Activated CD8-positive, alpha-beta memory T cell treated with anti-CD3 and anti-CD28 coated beads for 24 hours (primary cell): ENCODE measurements at regions not wholly inside any gene's neighbourhood (a gene's known extent, or its start where the extent isn't known, plus 50 kb on each side); places are given as distances from the start of the nearest gene placed in this dataset.
"Not testable (repeated sequence)": the region's sequence is repeated elsewhere in the genome, so short reads cannot be mapped to it uniquely, and the experiment has no call there.

Source experiments
- DNase-seq: peaks from one replicate; pipeline ENCODE4 v3.0.0-alpha.2; 2020

DNA sequence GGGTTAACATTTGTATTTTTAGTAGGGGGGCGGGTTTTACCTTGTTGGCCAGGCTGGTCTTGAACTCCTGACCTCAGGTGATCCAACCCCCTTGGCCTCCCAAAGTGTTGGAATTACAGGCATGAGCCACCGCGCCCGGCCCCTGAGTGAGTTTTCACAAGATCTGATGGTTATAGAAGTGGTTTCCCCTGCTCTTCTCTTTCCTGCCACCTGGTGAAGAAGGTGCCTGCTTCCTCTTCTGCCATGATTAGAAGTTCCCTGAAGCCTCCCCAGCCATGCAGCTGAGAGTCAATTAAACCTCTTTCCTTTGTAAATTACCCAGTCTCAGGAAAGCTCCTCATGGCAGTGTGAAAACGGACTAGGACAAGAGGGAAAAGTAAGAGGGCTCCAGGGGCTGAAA is 259.1 kb upstream of the PLET1 start:
- no peak for DNase-seq

DNA sequence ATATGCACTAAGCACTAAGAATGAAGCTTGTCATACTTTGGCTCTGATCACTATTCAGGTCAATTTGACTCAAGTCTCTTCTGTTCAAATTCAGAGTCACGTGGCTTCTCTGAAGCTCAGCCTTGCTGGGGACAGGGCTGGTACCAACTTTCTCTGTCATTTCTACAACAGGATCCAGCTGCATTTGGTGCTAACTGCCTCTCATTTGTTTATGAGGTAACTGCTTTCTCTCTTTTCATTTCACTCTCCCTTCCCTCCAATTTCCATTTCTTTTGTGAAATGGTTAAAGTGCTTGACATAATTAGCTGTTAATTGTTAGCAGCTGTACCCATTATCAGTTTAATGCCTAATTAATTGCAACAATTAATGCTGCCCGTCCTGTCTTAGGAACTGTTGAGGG is 259.7 kb upstream of the PLET1 start:
- DNase-seq: no peak

DNA sequence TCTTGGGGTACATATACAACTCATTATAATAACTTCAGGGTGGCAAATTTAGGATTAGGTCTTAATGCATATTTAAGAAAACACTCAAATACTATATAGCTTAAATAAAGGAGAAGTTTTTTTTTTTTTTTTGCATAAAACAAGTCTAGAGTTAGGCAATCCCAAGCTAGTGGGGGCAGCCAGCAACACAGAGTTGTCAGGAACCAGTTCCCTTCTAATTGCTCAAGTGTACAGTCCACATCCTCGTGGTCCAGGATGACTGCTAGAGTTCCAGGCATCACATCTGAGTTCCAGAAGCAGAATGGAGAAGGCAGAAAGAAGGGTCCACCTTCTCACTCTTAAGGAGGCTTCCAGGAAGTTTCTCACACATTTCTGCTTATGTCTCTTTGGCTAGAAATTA is 261.9 kb upstream of the PLET1 start:
- DNase-seq: no peak

DNA sequence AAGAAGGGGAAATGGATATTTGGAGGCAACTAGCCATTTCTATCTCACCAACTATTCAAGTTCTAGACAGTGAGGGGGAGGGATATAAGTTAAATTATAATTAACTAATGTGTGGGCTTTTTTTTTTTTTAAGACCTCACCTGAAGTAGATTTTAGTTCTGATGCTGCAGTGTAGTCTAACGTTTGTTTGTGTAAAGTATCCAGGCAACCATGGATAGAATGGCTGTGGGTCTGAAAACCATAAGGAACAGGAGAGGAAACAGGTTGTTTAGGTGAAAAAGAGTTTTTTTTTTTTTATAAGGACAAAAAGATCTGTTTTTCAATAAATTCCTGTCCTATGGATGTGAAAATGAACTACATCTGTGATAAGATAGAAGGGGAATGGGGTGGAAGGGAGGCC is 262.4 kb upstream of the PLET1 start:
- DNase-seq: no peak

DNA sequence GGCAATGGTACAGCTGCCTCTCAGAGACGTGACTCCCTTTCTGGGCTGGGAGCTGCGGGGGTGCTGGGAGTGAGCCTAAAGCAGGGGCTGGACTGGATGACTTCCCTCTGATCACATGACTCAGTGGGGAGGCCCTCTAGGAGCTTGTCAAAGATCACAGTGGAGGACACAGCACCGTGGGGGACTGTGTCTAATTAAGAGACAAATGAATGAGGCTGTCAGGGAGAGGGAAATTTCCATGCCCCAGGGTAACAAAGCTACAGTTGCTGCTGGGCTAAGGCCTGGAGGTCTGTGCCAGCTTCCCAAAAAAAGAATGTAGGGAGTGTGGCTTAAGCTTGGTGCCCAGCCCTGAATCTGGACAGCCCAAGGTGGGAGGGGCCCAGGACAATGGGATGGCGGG is 262.8 kb upstream of the PLET1 start:
- DNase-seq: no peak

DNA sequence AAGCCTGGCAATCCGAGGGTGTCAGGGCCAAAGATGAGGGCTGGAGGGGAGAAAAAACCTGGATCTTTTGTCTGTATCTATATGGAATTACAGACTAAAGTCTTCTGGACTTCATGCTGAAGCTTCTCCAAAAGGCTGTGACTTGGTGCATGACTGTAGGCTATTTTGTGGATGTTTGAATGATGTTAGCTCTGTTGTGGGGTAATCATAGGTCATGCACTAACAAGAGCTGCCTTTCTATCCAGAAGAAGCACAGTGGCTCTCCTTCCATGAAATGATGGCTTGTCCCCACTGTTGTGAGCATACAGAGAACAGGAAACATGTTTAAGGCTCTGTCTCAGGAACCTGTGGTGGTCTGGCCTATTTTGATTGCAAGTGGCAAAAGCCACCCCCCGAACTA is 263.3 kb upstream of the PLET1 start:
- DNase-seq: no peak

DNA sequence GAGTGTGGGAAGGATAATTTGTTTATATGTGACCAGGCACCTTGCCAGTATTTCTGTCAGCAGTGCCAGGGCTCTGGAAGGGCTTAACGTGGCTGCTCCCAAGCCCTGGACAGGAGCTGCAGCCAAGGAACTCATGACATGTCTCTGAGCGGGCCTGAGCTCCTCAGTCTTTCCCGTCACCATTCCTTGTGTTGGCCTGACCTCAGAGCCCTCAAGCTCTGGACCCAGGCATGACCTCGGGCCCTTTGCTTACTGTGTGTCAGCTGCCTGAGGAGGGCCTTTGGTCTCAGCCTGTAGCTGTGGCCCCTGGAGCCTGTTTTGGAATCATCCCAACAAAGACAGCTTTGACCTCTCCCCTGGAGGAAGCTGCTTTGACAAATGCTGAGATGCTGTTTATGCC is 264.1 kb upstream of the PLET1 start:
- DNase-seq: no peak

DNA sequence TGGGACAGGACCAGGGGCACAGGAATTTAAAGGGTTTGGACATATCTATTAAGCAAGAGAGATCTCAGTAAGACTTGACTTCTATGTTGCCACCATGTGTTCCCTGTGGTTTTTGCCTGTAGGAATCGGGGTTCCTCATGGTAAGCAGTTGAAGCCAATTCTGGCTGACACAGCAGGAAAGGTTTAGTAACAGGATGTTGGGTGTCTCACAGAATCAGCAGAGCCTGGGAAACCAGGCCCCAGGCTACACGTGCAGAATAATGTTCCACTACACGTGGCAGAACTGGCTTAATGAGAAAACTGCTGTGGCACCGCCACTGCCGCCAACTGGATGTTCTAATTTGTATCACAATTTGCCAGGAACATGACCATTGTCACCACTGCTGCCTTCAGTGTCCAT is 264.6 kb upstream of the PLET1 start:
- DNase-seq: no peak

DNA sequence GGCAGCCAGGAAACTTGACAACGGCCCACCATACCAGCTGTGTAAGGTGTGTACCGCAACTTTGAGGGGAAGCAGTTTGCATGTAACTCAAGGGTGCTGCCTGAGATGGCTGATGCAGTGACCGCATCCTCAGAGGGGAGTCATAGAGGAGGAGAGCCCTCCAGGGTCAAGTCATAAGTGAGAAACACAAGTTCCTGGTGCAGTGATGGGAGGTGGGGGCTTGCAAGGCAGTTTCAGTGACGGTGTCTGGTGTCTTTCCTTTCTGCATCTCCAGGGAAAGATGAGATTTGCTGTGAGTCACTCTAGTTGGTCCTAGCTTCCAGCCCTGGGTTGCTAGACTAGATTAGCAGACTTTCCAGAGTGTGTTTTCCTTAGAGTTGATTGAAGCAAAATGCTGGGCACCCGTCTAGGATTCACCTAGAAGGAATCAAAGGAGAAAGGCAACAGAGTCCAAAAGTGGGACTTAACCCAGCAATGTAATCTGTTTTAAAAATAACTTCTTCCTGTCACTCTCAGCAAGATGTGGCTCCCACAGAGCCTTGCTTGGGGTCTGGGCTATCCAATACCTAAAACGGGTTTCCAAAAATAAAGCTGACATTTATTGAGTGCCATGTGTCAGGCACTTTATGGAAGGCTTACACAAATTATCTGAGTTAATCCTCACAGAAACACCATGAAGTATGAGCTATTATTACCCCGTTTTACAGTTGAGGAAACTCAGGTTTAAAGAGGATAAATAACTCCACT is 265.4 kb upstream of the PLET1 start:
- DNase-seq: no peak

DNA sequence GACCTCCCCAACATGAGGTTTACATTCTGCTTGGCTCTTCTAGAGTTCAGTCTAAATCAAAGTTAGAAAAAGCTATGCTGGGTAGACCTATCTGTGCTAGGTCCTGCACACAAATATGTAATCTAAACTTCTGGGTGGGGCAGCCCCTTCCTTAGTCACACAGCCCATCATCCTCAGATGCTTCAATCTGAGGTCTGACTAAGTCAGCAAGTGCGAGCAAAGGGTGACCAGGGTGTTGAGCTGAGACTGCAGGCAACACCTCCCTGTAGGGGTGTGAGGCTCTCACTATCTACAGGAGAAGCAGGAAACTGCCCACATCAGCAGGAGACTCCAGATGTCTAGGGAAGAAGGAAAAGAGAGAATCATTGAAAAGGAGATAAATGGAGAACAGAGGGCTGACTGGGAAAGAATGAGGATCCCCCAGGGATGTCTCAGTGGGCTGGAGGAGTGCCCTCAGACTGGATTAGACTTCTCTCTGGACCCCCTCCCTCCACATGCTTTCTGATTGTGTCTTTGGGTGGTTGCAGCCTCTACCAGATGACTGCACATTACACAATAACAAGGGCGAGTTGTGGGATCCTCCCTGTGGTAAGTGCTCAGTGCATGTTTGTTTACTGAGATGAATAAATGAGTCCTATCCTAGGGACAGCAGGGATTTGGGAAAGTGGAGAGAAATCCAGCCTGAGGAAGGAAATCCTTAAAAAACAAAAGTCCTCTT is 266.2 kb upstream of the PLET1 start:
- no peak for DNase-seq

DNA sequence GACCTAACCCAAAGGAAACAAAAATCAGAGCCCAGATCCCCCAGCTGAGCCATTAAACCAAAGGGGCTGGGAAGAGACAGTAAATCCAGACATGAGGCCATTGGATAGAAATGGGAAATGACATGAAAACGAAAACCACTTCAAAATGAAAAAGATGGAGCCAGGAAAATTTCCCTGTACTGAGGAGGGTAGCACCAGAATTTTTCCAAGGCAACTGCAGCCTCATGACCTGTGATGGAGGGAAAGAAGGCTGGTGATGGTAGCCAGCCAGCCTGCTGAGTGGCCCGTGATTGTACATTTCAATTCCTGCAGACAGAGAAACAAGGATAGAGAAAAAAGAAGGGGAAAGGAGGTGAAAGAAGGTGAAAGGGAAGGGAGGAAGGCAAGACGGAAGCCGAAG is 268.4 kb upstream of the PLET1 start:
- no peak for DNase-seq

DNA sequence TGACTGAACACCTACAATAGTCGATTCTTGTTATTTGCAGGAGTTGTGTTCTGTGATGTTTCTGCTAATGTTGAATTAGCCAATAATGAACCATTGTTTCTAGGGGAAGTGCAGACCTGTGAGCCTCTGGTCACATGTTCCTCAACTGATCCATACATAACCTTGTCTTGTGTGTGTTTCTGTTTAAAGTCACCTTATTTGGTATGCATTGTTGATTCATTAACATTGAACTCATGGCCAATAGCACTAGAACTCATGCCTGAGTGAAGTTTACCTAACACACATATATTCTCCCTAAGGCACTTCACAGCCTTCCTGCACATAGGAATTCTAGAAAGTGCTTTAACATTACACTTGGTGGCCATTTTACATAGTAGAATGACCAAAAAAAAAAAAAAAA is 271.8 kb upstream of the PLET1 start:
- no peak for DNase-seq

DNA sequence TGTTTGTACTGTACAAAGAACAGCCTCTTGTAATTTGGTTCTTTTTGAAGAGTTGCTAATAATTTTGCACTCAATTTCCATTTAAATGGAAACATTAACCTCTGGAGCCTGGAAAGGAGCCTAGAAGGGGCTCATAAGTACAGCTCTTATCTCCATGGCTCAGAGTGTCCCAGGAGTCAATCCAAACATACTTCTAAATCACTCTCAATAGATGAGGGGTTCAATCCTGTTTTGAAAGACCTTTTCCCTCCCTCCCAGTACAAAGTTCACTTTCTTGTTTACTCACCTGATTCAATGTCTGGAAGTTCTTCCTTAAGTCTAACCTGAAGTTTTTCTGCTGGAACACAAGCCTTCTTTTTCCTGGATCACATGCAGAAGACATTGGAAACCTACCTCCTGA is 273.0 kb upstream of the PLET1 start:
- no peak for DNase-seq

DNA sequence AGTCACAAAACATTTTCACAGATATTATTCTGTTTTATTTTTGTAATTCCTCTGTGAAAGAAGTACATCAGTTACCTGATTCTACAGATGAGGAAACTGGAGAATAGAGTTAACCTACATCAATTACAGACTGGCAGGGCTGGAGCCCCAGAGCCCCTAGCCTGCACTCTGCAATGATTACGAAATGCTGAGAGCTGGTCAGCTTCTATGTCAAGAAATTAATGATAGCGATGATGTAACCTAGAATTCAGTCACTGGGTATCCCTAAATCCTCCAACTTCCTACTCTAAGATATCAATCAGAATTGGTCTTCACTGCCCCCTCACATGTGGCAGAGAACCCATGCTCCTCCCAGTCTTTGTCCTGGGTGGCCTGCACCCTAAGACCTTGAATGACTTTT is 273.5 kb upstream of the PLET1 start:
- DNase-seq: no peak

DNA sequence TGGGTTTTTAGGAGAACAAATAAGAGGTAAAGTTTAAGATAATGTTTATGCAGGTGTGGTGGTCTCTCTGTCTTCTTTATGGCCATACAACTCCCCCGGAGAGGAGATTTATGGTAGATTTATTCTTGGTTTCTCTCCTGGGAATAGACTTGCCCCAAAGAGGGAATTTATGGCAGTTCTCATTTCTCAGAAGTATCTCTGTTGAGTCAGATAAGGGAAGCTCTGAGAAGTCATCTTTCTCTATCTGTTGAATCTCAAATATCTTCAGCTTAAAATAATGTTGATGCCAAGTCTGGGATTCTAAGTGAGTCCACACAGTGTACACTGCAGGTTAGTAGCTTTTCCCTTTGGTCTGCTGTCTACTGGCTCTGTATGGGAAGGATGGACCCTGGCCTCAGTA is 276.4 kb upstream of the PLET1 start:
- no peak for DNase-seq

DNA sequence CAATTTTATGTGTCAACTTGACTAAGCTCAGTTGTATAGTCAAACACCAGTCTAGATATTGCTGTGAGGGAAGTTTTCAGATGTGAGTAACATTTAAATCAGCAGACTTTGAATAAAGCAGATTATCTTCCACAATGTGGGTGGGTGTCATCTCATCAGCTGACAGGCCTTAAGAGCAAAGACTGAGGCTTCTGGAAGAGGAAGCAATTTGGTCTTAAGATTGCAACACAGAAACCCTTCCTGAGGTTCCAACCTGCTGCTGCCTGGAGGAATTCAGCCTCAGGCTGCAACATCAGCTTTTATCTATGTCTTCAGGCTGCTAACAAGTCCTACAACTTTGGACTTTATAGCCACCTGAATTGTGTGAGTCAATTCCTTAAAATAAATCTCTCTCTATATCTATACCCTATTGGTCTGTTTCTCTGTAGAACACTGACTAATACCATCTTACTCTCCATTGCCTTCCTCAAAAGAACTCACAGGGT is 277.2 kb upstream of the PLET1 start:
- DNase-seq: no peak

DNA sequence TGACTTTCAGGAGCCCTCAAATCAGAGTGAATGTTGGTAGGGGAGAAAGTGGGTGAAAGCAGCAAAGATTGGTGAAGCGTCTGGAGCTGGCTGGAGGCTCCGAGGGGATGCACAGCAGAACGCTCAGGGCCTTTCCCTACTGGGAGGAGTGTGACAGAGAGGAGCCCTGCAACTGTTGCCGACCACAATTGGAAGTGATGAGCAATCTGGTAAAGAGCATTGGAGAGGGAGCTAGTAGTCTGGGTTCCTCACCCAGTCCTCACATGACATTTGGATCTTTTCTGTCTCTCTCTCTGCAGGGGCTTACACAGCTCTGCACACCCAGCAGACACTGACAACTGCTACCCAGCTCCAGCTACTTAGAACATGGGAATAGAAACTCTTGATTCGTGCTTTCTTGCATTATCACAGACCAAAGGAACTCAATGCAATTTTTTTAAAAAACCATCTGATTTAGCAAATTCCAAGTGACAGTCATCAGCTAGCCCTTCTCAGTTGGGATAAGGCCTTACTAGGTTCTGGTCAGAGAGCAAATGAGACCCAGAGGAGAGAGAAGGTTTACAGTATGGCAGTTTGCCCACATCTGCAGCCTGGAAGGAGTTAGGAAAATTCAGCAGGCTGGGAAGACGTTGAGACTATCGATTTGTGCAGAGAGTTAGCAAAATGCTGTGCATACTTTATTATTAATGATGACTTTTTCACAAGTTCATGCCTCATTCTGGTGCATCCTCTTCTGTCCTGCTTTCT is 278.0 kb upstream of the PLET1 start:
- DNase-seq: no peak

DNA sequence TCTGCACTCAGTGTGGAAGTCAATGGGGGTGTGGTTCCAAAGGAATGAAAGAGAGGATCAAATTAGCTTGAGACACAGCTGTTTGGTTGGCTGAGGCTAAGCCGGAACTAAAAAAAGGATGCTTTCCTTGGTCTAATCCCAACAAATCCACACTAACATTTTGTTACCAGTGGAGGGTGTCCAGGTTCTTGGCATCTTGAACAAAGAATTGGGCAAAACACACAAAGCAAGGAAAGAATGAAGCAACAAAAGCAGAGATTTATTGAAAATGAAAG is 278.6 kb upstream of the PLET1 start:
- DNase-seq: not testable (repeated sequence)

DNA sequence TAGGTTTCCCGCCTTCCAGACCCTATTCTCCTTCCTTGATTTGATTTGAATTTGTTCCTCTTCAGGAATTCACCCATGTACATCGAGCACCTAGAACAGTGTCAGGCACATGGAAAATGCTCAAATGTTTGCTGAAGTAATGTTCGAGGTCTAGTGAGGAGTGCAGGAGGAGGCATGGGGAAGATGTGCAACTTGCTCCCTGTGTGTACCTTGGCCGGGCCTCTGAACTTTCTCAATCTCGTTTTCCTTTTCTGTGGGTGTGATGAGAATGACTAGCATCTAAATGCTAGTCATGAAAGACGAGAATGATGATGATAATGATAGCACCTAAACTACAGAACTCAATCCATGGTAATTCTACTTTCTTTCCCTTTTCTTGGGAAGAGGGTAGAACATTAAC is 279.1 kb upstream of the PLET1 start:
- no peak for DNase-seq

DNA sequence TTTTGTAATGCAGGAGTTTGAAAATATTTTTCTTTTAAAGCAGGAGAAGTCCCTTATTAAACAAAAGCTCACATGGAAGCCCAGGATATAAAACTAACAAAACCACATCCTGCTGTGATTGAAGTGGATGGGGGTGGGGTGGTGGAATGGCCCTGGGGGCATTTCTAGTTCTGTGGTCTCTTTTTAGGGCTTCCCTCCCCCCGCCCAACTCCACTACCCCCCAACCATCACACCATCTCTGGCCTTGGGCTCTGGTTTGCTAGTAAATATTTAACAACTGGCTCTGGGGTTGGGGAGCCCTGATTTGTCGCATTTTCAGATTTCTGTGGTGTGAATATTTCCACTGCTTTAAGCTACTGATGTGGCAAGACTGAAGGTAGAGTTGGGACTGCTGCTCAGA is 279.6 kb upstream of the PLET1 start:
- DNase-seq: no peak

DNA sequence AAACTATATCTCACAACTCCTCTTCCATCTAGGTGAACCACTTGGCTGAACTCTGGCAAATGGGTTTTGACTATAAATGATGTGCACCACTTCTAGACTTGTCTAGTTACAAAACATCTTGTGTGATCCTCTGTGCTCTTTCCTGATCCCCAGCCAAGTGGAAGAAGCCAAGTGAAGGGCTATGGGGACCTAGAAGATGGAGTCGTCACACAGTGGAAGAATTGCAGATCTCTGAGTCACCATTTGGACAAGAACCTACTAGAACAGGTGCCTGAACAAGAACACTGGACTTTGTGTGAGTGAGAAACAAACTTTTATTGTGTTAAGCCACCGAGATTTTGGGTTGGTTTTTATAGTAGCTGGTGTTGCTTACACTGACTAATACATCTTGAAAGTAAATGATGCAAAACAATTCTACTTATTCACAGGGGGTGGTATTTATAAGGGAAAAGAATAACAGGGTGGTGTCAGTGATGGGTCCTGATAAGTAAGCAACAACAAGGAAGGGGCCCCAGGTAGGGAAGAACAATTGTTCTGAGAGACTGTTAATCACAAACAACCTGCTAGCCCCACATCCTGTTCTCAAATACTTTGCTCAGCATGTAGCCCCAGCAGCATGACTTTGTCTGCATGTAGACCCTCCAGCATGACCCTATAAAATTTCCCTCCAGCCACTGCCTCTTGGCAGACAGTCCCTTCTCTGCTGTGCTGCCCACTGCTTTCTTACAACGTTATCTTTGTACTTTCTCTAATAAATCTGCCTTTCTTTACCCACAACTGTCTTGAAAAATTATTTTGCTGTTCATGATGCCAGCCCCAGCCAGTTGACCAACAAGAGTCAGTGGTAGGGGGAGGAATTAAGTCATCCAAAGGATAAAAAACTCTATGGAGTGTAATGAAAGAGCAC is 280.7 kb upstream of the PLET1 start:
- no peak for DNase-seq

DNA sequence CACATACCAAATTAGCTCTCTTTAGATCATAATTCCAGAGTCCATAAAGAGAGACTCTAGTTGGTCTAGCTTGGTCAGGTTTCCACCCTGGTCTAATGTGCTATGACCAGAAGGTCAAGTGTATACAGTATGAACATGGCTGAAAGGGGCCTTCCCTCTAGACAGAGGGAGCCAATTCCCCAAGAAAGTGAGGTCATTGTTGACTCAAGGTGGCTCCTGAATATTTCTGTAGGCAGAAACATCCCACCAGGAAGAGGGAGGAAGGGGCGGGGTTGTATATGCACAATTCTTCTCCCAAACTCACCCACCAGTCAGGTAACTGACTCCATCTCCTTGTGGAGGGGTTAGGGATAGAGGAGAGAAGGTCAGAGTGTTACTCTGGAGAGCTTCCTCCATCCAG is 281.8 kb upstream of the PLET1 start:
- DNase-seq: no peak

DNA sequence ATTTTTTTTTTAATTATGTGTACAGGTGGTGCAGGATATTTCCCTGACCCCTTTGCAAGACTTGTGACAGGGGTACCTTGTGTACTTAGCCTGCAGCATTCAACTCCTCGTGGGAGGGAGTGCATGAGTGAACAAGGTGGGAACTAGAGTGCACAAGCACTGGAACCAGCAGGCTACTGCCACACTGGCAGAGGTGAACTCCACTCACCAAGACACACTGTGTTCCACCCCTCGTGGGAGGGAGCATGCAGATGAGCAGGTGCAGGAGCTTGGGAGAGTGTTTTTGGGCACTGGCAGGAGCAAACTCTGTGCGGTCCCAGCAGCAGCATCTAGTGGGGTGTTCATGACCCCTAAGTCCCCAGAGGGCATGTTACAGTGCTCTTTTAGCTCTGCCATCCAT is 282.7 kb upstream of the PLET1 start:
- no peak for DNase-seq
